ENCODE measurements at regions not wholly inside any gene's neighbourhood (a gene's known extent, or its start where the extent isn't known, plus 50 kb on each side); places are given as distances from the start of the nearest gene placed in this dataset.
"Not testable (repeated sequence)": the region's sequence is repeated elsewhere in the genome, so short reads cannot be mapped to it uniquely, and the experiment has no call there.

DNA sequence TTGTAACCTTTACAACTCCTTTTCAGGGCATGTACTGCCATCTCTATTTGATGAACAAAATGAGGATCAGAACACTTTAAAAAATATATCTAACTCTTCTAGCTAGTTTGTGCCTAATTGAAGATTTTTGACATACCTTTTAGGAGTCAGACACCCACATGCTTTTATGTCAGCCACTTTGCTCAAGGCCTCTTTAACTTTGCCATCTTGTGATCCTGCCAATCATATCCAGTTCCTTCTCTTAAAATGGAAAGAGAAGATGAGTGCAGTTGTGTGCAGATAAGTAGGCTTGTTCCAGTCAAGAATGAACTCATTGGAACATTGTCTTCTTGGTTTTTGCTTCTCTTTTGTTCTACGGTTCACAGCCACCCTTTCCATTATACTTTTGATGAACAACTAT lies 425.6 kb upstream of the TNC start:
- no peaks in the 10 kb centered on the region for H3K36me3 Mint-ChIP-seq
- DNase-seq (ENCODE audit: low spot score), result no peak
- no peaks in the 10 kb centered on the region for H3K27me3 Mint-ChIP-seq

DNA sequence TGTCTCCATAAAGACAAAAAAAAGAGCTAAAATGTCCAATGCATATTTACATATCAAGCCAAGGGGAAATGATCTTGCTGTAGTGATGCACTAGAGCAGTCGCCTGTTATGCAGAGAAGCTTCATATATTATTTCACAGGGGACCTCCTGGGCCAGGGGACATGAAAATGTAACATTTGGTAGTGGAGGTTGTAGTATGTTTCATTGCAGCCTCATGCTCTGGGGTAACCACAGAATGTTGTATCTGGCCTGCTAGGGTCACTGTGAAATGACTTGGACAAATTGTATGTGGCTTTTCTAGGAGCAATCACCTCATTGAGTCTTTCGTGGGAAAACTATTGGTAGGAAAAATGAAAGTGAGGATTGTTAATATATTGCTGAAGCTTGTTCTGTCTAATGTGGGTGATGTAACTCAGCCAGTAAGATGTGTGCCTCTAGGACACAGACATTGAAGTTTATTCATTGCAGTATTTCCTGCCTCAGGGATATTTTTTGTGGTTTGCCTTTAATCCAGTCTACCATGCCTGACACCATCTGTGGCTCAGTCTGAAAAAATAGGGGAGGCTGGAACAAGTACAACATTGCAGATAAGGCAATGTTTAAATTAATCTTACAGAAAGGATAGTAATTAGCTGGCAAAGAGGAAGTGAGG lies 430.8 kb upstream of the TNC start:
- DNase-seq (ENCODE audit: low spot score) (no peak), ATAC-seq (no peak)
- Mint-ChIP-seq H3K4me1 (ENCODE audit: low read depth in 2 of 2) (no peaks in the 10 kb centered on the region), H3K27ac (no peak overlapping the region), H3K4me3 (no peak overlapping the region), H3K9me3 (peaks cover 5% of the 10 kb centered on the region), H3K27me3 (no peaks in the 10 kb centered on the region), H3K36me3 (no peaks in the 10 kb centered on the region)

More for the DNA sequence above, 425.6 kb upstream of the TNC start:
- no peaks in the 10 kb centered on the region for H3K4me1 Mint-ChIP-seq (ENCODE audit: low read depth in 2 of 2)
- no peak for ATAC-seq
- no peak overlapping the region for H3K27ac Mint-ChIP-seq
- no peak overlapping the region for H3K4me3 Mint-ChIP-seq
- peaks cover 11% of the 10 kb centered on the region for H3K9me3 Mint-ChIP-seq

DNA sequence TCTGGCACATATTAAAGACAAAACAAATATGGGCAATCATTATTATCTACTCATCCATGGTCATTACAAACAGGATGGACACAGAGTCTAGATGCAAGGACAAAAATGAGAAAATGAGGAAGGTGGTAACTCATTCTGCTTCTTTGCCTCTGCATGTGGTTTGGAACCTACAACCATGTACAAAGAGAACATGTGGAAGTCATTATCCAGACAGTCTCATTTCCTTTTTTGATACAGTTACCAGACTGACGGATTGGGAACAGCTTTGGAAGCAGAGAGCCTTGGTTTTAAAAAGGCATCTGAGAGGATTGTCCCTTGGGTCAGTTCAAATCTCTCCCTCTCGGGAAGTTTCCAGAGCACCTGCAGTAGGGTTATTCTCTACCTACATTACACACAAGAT lies 433.4 kb upstream of the TNC start:
- Mint-ChIP-seq H3K27me3 (no peaks in the 10 kb centered on the region), H3K4me3 (no peak overlapping the region), H3K27ac (no peak overlapping the region), H3K36me3 (no peaks in the 10 kb centered on the region), H3K4me1 (ENCODE audit: low read depth in 2 of 2) (no peaks in the 10 kb centered on the region), H3K9me3 (peaks cover 3% of the 10 kb centered on the region)
- ATAC-seq (no peak), DNase-seq (ENCODE audit: low spot score) (no peak)

DNA sequence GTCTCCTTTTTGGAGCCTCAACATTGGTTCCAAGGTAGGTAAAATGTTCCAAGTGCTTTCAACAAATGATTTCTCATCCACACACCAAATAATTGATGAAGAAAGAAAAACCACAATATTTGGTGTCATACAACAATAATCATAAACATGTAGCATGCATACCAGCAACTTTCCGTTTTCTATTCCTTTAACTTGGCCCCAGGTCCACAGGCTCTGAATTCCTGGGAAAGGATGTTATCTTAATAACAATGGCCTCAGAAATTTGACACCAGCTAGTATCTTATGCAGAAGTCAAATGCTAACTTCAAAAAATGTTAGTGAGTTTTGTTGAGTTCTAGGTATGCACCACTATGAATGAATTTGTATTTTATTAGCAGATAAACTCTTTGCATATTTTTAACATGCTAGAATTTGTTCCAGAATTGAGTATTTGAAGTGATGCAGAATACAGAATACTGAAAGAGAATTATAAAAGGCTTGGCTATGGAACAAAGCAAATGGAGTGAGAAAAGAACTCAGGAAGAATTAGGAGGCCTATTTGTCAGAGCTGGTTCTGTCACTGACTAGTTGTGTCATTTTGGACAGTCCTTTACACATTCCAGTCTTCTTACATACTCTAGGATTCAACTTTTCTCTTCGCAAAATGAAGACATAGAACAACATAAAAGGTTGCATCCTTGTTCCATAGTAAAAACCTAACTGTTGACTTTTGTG lies 435.3 kb upstream of the TNC start:
- ATAC-seq, result no peak
- Mint-ChIP-seq H3K27me3 (no peaks in the 10 kb centered on the region), H3K4me1 (ENCODE audit: low read depth in 2 of 2) (no peaks in the 10 kb centered on the region), H3K4me3 (no peak overlapping the region), H3K9me3 (peaks cover 3% of the 10 kb centered on the region), H3K36me3 (no peaks in the 10 kb centered on the region), H3K27ac (no peak overlapping the region)
- DNase-seq (ENCODE audit: low spot score), result no peak

DNA sequence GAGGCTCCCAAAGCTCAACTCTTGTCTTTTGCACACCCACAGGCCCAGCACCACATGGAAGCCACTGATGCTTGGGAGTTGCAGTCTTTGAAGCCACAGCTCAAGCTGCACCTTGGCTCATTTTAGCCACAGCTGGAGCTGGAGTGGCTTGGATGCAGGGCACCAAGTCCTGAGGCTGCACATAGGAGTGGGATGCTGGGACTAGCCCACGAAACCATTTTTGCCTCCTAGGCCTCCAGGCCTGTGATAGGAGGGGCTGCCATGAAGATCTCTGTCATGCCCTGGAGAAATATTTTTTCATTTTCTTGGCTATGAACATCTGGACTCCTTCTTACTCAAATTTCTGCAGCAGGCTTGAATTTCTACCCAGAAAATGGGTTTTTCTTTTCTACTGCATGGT lies 438.5 kb upstream of the TNC start:
- H3K36me3 Mint-ChIP-seq, result no peaks in the 10 kb centered on the region
- H3K27me3 Mint-ChIP-seq, result no peaks in the 10 kb centered on the region
- peaks cover 6% of the 10 kb centered on the region for H3K9me3 Mint-ChIP-seq
- no peak overlapping the region for H3K4me3 Mint-ChIP-seq
- no peak for DNase-seq (ENCODE audit: low spot score)
- no peak for ATAC-seq
- no peak overlapping the region for H3K27ac Mint-ChIP-seq
- H3K4me1 Mint-ChIP-seq (ENCODE audit: low read depth in 2 of 2), result no peaks in the 10 kb centered on the region

DNA sequence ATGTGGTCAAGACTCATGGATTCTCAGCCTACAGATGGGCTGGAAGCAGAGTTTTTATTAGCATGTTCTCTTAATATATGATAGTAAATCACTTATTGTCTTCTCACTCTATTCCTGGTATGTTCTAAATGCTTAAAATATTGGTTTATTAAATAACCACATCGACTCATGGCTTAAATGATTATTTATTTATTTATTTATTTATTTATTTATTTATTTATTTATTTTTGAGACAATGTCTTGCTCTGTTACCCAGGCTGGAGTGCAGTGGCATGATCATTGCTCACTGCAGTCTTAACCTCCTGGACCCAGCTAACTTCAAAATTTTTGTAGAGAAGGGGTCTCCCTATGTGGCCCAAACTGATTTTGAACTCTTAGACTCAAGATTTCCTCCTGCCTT lies 457.2 kb upstream of the TNC start:
- no peaks in the 10 kb centered on the region for H3K4me1 Mint-ChIP-seq (ENCODE audit: low read depth in 2 of 2)
- no peak overlapping the region for H3K4me3 Mint-ChIP-seq
- ATAC-seq (no peak), DNase-seq (ENCODE audit: low spot score) (no peak)
- H3K9me3 Mint-ChIP-seq, result peaks cover 2% of the 10 kb centered on the region
- no peak overlapping the region for H3K27ac Mint-ChIP-seq
- no peaks in the 10 kb centered on the region for H3K27me3 Mint-ChIP-seq
- H3K36me3 Mint-ChIP-seq, result no peaks in the 10 kb centered on the region

DNA sequence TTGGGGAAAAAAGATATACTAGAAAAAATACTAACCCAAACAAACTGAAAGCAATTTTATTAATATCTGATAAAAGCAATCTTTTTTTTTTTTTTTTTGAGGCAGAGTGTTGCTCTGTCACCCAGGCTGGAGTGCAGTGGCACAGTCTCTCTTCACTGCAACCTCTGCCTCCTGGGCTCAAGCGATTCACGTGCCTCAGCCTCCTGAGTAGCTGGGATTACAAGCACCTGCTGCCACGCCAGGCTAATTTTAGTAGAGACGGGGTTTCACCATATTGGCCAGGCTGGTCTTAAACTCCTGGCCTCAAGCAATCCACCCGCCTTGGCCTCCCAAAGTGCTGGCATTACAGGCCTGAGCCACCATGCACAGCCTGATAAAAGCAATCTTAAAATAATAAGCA lies 467.5 kb upstream of the TNC start:
- not testable (repeated sequence) for H3K4me3 Mint-ChIP-seq; H3K9me3 Mint-ChIP-seq; ATAC-seq; DNase-seq (ENCODE audit: low spot score); H3K4me1 Mint-ChIP-seq (ENCODE audit: low read depth in 2 of 2); H3K27me3 Mint-ChIP-seq; H3K36me3 Mint-ChIP-seq; H3K27ac Mint-ChIP-seq

DNA sequence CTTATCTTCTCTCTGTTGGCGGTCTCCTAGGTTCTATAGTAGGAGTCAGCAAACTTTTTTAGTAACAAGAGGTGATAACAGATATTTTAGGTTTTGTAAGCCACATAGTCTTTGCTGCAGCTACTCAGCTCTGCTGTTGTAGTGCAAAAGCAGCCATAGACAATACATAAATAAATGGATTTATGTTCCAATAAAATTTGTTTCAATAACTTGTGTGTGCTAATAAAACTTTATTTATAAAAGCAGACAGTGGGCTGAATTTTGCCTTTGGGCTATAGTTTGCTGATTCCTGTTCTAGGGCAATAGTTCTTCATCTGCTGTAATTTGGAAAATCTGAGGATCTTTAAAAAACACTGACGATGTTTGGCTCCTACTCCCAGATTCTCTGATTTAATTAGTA lies 469.4 kb upstream of the TNC start:
- Mint-ChIP-seq H3K36me3 (no peaks in the 10 kb centered on the region), H3K27me3 (no peaks in the 10 kb centered on the region), H3K4me3 (no peak overlapping the region), H3K9me3 (peaks cover 3% of the 10 kb centered on the region), H3K4me1 (ENCODE audit: low read depth in 2 of 2) (no peaks in the 10 kb centered on the region), H3K27ac (no peak overlapping the region)
- no peak for ATAC-seq
- DNase-seq (ENCODE audit: low spot score), result no peak

DNA sequence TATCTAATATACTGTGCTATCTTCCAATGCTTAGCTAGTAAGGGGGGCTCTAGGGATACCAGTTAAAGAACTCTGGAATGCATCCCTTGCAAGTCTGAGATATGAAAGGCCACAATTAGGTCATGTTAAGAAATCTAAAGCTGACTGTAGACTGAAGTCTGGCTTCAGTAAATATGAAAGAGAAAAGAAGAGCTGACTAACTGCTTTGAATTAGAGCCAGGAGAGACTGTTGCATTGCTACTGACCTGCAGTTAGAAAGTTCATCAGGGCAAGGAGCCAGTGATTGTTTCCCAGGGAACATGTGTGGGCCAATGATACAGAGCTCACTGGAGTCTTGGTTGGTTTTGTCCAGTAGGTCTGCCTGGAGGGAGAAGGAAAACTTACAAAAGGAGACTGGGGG lies 472.1 kb upstream of the TNC start:
- Mint-ChIP-seq H3K36me3 (no peaks in the 10 kb centered on the region), H3K9me3 (no peaks in the 10 kb centered on the region), H3K27me3 (peaks cover 2 to 6% of the 10 kb centered on the region in 2 donors), H3K4me1 (ENCODE audit: low read depth in 2 of 2) (no peaks in the 10 kb centered on the region), H3K4me3 (no peak overlapping the region), H3K27ac (no peak overlapping the region)
- DNase-seq (ENCODE audit: low spot score) (no peak), ATAC-seq (no peak)

DNA sequence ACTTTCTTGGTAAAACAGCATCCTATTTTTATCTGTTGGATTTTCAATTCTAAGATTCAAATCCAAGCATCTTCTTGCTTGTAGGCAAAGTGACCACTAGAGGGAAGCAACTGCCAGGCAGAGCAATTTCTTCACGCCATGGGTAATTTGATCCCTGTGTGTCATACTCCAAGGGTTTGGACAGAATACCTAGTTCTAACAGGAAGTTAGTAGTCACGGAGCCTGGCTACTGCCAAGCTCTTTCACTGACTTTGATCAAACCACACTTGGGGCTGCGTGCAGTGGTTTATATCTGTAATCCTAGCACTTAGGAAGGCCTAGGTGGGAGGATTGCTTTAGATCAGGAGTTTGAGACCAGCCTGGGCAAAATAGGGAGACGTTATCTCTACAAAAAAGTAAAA lies 473.6 kb upstream of the TNC start:
- no peak for DNase-seq (ENCODE audit: low spot score)
- Mint-ChIP-seq H3K36me3 (no peaks in the 10 kb centered on the region), H3K27me3 (peaks cover 5 to 13% of the 10 kb centered on the region in 2 donors), H3K4me1 (ENCODE audit: low read depth in 2 of 2) (no peaks in the 10 kb centered on the region), H3K9me3 (no peaks in the 10 kb centered on the region), H3K27ac (no peak overlapping the region), H3K4me3 (no peak overlapping the region)
- no peak for ATAC-seq

DNA sequence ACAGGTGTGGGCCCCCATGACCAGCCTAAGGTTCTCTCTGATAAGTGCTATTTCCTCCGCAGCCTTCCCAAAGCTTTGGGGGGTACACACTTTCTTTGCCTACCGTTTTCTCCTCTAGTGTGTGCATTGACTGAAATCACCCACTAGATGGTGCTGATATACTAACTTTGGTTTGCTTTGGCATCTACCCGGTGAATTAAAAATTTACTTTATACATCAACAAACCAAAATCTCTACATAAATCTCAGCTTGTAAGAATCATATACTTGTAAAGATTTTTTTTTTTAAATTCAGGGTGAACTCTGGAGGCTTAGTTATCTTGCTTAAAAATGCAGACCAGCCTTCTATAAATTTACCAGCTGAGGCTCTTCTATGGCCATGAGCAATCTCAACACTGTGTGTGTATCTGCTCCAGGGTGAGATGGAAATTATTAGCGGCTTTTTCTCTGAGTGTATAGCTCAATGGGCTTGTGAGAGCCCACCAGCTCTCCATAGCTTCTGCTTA lies 475.7 kb upstream of the TNC start:
- DNase-seq (ENCODE audit: low spot score) (no peak), ATAC-seq (no peak)
- Mint-ChIP-seq H3K4me1 (ENCODE audit: low read depth in 2 of 2) (no peaks in the 10 kb centered on the region), H3K4me3 (no peak overlapping the region), H3K27ac (no peak overlapping the region), H3K27me3 (peaks cover 5 to 13% of the 10 kb centered on the region in 2 donors), H3K9me3 (no peaks in the 10 kb centered on the region), H3K36me3 (no peaks in the 10 kb centered on the region)

DNA sequence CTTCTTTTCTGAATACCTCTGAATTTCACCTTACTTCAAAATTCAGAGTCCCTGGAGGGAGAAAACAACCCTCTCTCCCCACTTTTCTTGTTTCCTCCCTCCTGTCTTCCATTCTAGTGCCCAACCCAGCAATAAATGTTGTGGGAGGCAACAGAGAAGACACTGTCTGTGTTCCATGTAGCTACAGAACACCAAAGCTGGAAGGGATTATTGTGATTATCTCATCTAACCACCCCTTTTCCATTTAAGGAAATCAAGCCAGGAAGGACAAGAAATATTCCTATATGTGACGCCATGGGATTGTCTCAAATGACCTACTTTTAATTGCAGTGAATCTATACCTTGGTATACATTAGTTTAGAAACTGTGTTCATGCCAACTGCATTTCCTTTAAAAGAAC lies 476.6 kb upstream of the TNC start:
- H3K4me3 Mint-ChIP-seq, result no peak overlapping the region
- DNase-seq (ENCODE audit: low spot score), result no peak
- no peak overlapping the region for H3K27ac Mint-ChIP-seq
- peaks cover 5 to 13% of the 10 kb centered on the region in 2 donors for H3K27me3 Mint-ChIP-seq
- H3K9me3 Mint-ChIP-seq, result no peaks in the 10 kb centered on the region
- no peaks in the 10 kb centered on the region for H3K36me3 Mint-ChIP-seq
- no peaks in the 10 kb centered on the region for H3K4me1 Mint-ChIP-seq (ENCODE audit: low read depth in 2 of 2)
- ATAC-seq, result no peak

DNA sequence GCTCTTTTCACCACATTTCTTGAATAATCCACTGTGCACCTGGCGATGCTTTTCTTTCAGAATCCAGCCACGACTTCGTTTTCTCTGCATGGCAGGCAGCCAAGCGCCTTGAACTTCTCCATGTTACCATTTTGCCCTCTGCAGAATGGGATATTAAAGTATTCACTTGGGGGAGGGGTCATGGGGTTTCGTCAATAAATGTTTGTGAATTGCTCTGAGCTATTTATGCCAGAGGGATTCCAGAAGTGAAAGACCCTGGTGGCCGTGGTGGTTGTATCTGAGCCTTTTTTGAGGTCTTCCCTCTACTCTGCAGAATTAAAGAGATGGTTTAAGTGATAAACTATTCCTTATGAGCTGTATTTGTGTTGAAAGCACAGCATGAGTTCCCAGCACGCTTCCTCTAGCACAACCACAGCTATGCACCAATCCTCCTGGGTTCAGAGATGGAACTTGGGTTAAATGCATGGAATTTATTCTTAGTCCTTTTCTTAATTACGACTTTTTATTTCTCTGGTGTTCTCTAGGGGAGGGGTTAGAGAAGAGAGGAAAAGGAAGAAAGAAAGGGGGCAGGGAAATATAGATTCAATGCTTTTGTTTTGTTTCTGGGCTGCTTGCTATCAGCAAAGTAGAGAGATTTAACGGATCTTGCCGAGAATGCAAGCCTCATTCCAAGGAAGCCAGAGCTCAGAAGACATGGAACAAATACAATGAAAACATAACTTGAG lies 478.2 kb upstream of the TNC start:
- H3K27me3 Mint-ChIP-seq, result peaks cover 5 to 13% of the 10 kb centered on the region in 2 donors
- ATAC-seq, result no peak

DNA sequence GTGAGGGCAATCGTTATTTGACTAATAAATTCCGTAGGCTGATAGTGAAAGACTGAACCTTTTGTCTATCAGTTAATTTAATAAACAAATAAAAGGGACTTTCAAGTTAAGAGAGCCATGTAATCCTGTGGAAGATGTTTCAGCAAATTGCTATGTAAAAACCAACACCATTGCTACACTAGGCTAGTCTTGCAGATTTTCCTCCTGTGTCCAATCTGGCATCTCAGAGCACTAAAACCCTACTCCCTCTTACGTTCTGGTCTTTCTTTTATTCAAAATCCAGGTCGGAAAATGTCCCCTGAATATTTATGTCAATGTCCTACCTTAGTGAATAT lies 478.8 kb upstream of the TNC start:
- H3K9me3 Mint-ChIP-seq, result no peaks in the 10 kb centered on the region
- peaks cover 5 to 13% of the 10 kb centered on the region in 2 donors for H3K27me3 Mint-ChIP-seq
- no peak overlapping the region for H3K4me3 Mint-ChIP-seq
- no peak for DNase-seq (ENCODE audit: low spot score)
- H3K36me3 Mint-ChIP-seq, result no peaks in the 10 kb centered on the region
- H3K4me1 Mint-ChIP-seq (ENCODE audit: low read depth in 2 of 2), result no peaks in the 10 kb centered on the region
- no peak overlapping the region for H3K27ac Mint-ChIP-seq
- ATAC-seq, result no peak

More for the DNA sequence above, 478.2 kb upstream of the TNC start:
- Mint-ChIP-seq H3K9me3 (no peaks in the 10 kb centered on the region), H3K36me3 (no peaks in the 10 kb centered on the region), H3K27ac (no peak overlapping the region), H3K4me3 (no peak overlapping the region), H3K4me1 (ENCODE audit: low read depth in 2 of 2) (no peaks in the 10 kb centered on the region)
- DNase-seq (ENCODE audit: low spot score), result no peak

All from natural killer cell treated with Interleukin-12 subunit alpha and Interleukin-12 subunit beta and Interleukin-15 and Interleukin-18, amount 100 ng/mL, for 72 hours (primary cell).